Naive thymus-derived CD4-positive, alpha-beta T cell (primary cell): ENCODE measurements at regions not wholly inside any gene's neighbourhood (a gene's known extent, or its start where the extent isn't known, plus 50 kb on each side); places are given as distances from the start of the nearest gene placed in this dataset.

Experiments used
- ATAC-seq: fragments of 150-1000 bp; cut with Tn5 transposase; 2 replicates; pipeline ENCODE4 v1.10.0; 2021; ENCODE audit warnings: mild to moderate bottlenecking, moderate library complexity
- CTCF ChIA-PET: fragments of 350-600 bp; sonication (Branson Sonifier 250); formaldehyde crosslinking; loops from one replicate; lab custom pipeline; 2021; ENCODE audit warnings: antibody characterized with exemption; lab: Charles Lee
- POLR2A ChIA-PET: fragments of 350-600 bp; sonication (Branson Sonifier 250); formaldehyde crosslinking; loops from one replicate; lab custom pipeline; 2021; ENCODE audit warnings: antibody characterized with exemption, inconsistent platforms; lab: Charles Lee
- DNase-seq, 9 donors: peaks; one replicate each; pipeline versions ENCODE4 v3.0.0 to v3.0.0-alpha.2; 2020 to 2022; ENCODE audit warnings: mixed read lengths in 1 of 9
- H3K27ac ChIP-seq: one replicate; pipeline ENCODE4 v1.7.0; 2013; ENCODE audit warnings: mild to moderate bottlenecking, low read depth, low read length, moderate library complexity
- H3K27me3 ChIP-seq, 2 donors: one replicate each; pipeline ENCODE4 v1.7.0; 2013; ENCODE audit warnings: low read length in 2 of 2, mild to moderate bottlenecking in 2 of 2, moderate library complexity in 2 of 2; ENCODE audit not compliant: control insufficient read depth in 2 of 2, insufficient read depth in 2 of 2
- H3K36me3 ChIP-seq, 3 experiments: 1 replicate in 2 of 3; 2 replicates in 1 of 3; pipeline ENCODE4 v1.7.0; 2013; ENCODE audit warnings: low read length in 3 of 3, mild to moderate bottlenecking in 3 of 3, moderate library complexity in 1 of 3; ENCODE audit not compliant: insufficient read depth in 3 of 3, control insufficient read depth in 2 of 3
- H3K4me1 ChIP-seq, 2 donors: one replicate each; pipeline ENCODE4 v1.7.0; 2013; ENCODE audit warnings: low read length in 2 of 2, mild to moderate bottlenecking in 2 of 2, moderate library complexity in 1 of 2; ENCODE audit not compliant: control insufficient read depth in 2 of 2, insufficient read depth in 2 of 2
- H3K4me3 ChIP-seq: 2 replicates; pipeline ENCODE4 v1.7.0; 2013; ENCODE audit warnings: mild to moderate bottlenecking, low read length
- H3K9me3 ChIP-seq, 3 experiments: 1 replicate in 2 of 3; 2 replicates in 1 of 3; pipeline ENCODE4 v1.7.0; 2013; ENCODE audit warnings: low read length in 3 of 3; ENCODE audit not compliant: control insufficient read depth in 2 of 3
- H3K27ac Mint-ChIP-seq, 9 donors: one replicate each; pipeline ENCODE4 v1.8.0; 2020 to 2022; ENCODE audit warnings: mixed read lengths in 9 of 9, mild to moderate bottlenecking in 8 of 9, moderate library complexity in 5 of 9, inconsistent platforms in 2 of 9
- H3K27me3 Mint-ChIP-seq, 5 donors: one replicate each; pipeline ENCODE4 v1.8.0; 2021 to 2022; ENCODE audit warnings: mixed read lengths in 5 of 5, mild to moderate bottlenecking in 1 of 5
- H3K36me3 Mint-ChIP-seq, 5 donors: one replicate each; pipeline ENCODE4 v1.8.0; 2020 to 2022; ENCODE audit warnings: mixed read lengths in 5 of 5, mild to moderate bottlenecking in 3 of 5, inconsistent platforms in 1 of 5
- H3K4me1 Mint-ChIP-seq, 7 donors: one replicate each; pipeline ENCODE4 v1.8.0; 2020 to 2022; ENCODE audit warnings: mixed read lengths in 7 of 7, mild to moderate bottlenecking in 3 of 7, inconsistent platforms in 1 of 7
- H3K4me3 Mint-ChIP-seq, 10 donors: one replicate each; pipeline ENCODE4 v1.8.0; 2020 to 2022; ENCODE audit warnings: mild to moderate bottlenecking in 10 of 10, mixed read lengths in 10 of 10, moderate library complexity in 6 of 10, inconsistent platforms in 2 of 10
- H3K9me3 Mint-ChIP-seq, 11 donors: one replicate each; pipeline ENCODE4 v1.8.0; 2020 to 2022; ENCODE audit warnings: mixed read lengths in 11 of 11, mild to moderate bottlenecking in 4 of 11, inconsistent platforms in 1 of 11, moderate library complexity in 1 of 11
- intact Hi-C, 2 donors: fragments of 100-400 bp; cut with micrococcal nuclease; formaldehyde crosslinking; loops; one replicate each; pipeline ENCODE4 v1.15.1; 2023

- peaks cover 0 to 4% (median 0%) of the 10 kb centered on the region in 11 donors for H3K9me3 Mint-ChIP-seq
- no peak overlapping the region for H3K4me3 Mint-ChIP-seq
- POLR2A ChIA-PET: no interaction called here
- no peaks in the 10 kb centered on the region for H3K4me1 Mint-ChIP-seq
- Histone ChIP-seq H3K9me3 (no peaks in the 10 kb centered on the region), H3K27ac (no peak overlapping the region), H3K27me3 (no peaks in the 10 kb centered on the region), H3K4me3 (no peak overlapping the region), H3K4me1 (no peaks in the 10 kb centered on the region), H3K36me3 (no peaks in the 10 kb centered on the region)
- DNase-seq (no peak), ATAC-seq (no peak)
- H3K27ac Mint-ChIP-seq: no peak overlapping the region
- H3K36me3 Mint-ChIP-seq: no peaks in the 10 kb centered on the region
- intact Hi-C loops: no loop called here
- CTCF ChIA-PET: no interaction called here
- H3K27me3 Mint-ChIP-seq: peaks cover 0 to 7% (median 4%) of the 10 kb centered on the region in 5 donors
Observed at GRCh38 chr20:56698297-56698696, 69.2 kb downstream of the TFAP2C start.

- CTCF ChIA-PET: no interaction called here
- intact Hi-C loops: no loop called here
- Mint-ChIP-seq H3K9me3 (peaks cover 0 to 4% (median 0%) of the 10 kb centered on the region in 11 donors), H3K4me1 (no peaks in the 10 kb centered on the region), H3K27ac (no peak overlapping the region), H3K27me3 (peaks cover 0 to 7% (median 4%) of the 10 kb centered on the region in 5 donors), H3K4me3 (no peak overlapping the region), H3K36me3 (no peaks in the 10 kb centered on the region)
- Histone ChIP-seq H3K9me3 (no peaks in the 10 kb centered on the region), H3K27me3 (no peaks in the 10 kb centered on the region), H3K4me1 (no peaks in the 10 kb centered on the region), H3K27ac (no peak overlapping the region), H3K36me3 (no peaks in the 10 kb centered on the region), H3K4me3 (no peak overlapping the region)
- ATAC-seq (no peak), DNase-seq (no peak)
- POLR2A ChIA-PET: no interaction called here
Observed at GRCh38 chr20:56698749-56699148, 69.6 kb downstream of the TFAP2C start.

GRCh38 chr20:56702931-56703840, 74.1 kb downstream of the TFAP2C start:
- ChIA-PET CTCF (no interaction called here), POLR2A (no interaction called here)
- DNase-seq (no peak), ATAC-seq (no peak)
- no peaks in the 10 kb centered on the region for H3K9me3 ChIP-seq
- Mint-ChIP-seq H3K4me3 (no peak overlapping the region), H3K4me1 (no peaks in the 10 kb centered on the region), H3K36me3 (no peaks in the 10 kb centered on the region), H3K27me3 (peaks cover 0 to 23% (median 16%) of the 10 kb centered on the region in 5 donors), H3K27ac (no peak overlapping the region), H3K9me3 (peaks cover 0 to 7% (median 0%) of the 10 kb centered on the region in 11 donors)
- no peaks in the 10 kb centered on the region for H3K36me3 ChIP-seq
- no peaks in the 10 kb centered on the region for H3K27me3 ChIP-seq
- no peak overlapping the region for H3K4me3 ChIP-seq
- H3K4me1 ChIP-seq: no peaks in the 10 kb centered on the region
- intact Hi-C loops: no loop called here
- H3K27ac ChIP-seq: no peak overlapping the region

- Histone ChIP-seq H3K4me1 (no peaks in the 10 kb centered on the region), H3K9me3 (no peaks in the 10 kb centered on the region), H3K27me3 (no peaks in the 10 kb centered on the region), H3K4me3 (no peak overlapping the region), H3K36me3 (no peaks in the 10 kb centered on the region), H3K27ac (no peak overlapping the region)
- POLR2A ChIA-PET: no interaction called here
- Mint-ChIP-seq H3K4me3 (no peak overlapping the region), H3K27me3 (peaks cover 0 to 28% (median 22%) of the 10 kb centered on the region in 5 donors), H3K4me1 (peaks cover 0 to 2% (median 0%) of the 10 kb centered on the region in 7 donors), H3K27ac (no peak overlapping the region), H3K36me3 (peaks cover 0 to 5% (median 0%) of the 10 kb centered on the region in 5 donors), H3K9me3 (peaks cover 0 to 9% (median 0%) of the 10 kb centered on the region in 11 donors)
- no peak for DNase-seq
- intact Hi-C loops: no loop called here
- ATAC-seq: no peak
- CTCF ChIA-PET: no interaction called here
Observed at GRCh38 chr20:56706867-56707360, 77.8 kb downstream of the TFAP2C start.

GRCh38 chr20:56708991-56709390, 79.9 kb downstream of the TFAP2C start:
- Mint-ChIP-seq H3K4me3 (no peak overlapping the region), H3K27me3 (peaks cover 0 to 26% (median 25%) of the 10 kb centered on the region in 5 donors), H3K9me3 (peaks cover 0 to 12% (median 0%) of the 10 kb centered on the region in 11 donors), H3K36me3 (peaks cover 0 to 5% (median 0%) of the 10 kb centered on the region in 5 donors), H3K4me1 (peaks cover 0 to 2% (median 0%) of the 10 kb centered on the region in 7 donors), H3K27ac (no peak overlapping the region)
- ChIA-PET POLR2A (no interaction called here), CTCF (no interaction called here)
- Histone ChIP-seq H3K36me3 (no peaks in the 10 kb centered on the region), H3K4me3 (no peak overlapping the region), H3K27me3 (no peaks in the 10 kb centered on the region), H3K4me1 (no peaks in the 10 kb centered on the region), H3K27ac (no peak overlapping the region), H3K9me3 (no peaks in the 10 kb centered on the region)
- intact Hi-C loops: no loop called here
- no peak for ATAC-seq
- DNase-seq: no peak

- no peak overlapping the region for H3K4me3 Mint-ChIP-seq
- peaks cover 0 to 5% (median 0%) of the 10 kb centered on the region in 5 donors for H3K36me3 Mint-ChIP-seq
- no peak overlapping the region for H3K27ac Mint-ChIP-seq
Observed at GRCh38 chr20:56710125-56710524, 81.0 kb downstream of the TFAP2C start.

More at GRCh38 chr20:56710125-56710524, 81.0 kb downstream of the TFAP2C start:
- Mint-ChIP-seq H3K9me3 (peaks cover 0 to 13% (median 0%) of the 10 kb centered on the region in 11 donors), H3K27me3 (peaks cover 0 to 24% (median 19%) of the 10 kb centered on the region in 5 donors), H3K4me1 (peaks cover 0 to 2% (median 0%) of the 10 kb centered on the region in 7 donors)
- H3K27me3 ChIP-seq: no peaks in the 10 kb centered on the region
- intact Hi-C loops: no loop called here
- H3K9me3 ChIP-seq: no peaks in the 10 kb centered on the region
- ChIA-PET CTCF (no interaction called here), POLR2A (no interaction called here)
- DNase-seq (no peak), ATAC-seq (no peak)
- H3K27ac ChIP-seq: no peak overlapping the region
- no peaks in the 10 kb centered on the region for H3K36me3 ChIP-seq
- no peak overlapping the region for H3K4me3 ChIP-seq
- H3K4me1 ChIP-seq: no peaks in the 10 kb centered on the region
